ENCODE measurements at regions not wholly inside any gene's neighbourhood (a gene's known extent, or its start where the extent isn't known, plus 50 kb on each side); places are given as distances from the start of the nearest gene placed in this dataset.
A peak's percentile ranks its signal among the peaks of the same experiment; 100 is the strongest.

DNA sequence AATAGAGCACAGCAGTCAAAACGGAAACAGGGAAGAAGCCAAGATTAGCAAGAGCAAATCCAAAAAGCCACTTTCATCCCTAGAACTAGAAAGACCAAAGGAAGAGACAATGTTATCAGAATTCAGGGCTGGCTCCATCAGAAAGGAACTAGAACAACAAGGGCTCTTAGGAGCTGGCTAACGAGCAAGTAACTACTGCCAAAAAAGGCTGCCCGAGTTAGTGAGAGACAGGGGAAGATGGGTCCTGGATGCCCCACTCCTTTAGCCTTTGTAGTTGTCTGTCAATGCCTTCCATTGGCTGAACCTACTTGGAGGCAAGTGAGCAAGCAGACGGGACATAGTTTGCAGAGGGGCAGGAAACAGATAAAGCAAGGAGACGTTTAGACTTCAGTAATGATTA lies 240.4 kb downstream of the KLF12 start:
- no peak for DNase-seq

DNA sequence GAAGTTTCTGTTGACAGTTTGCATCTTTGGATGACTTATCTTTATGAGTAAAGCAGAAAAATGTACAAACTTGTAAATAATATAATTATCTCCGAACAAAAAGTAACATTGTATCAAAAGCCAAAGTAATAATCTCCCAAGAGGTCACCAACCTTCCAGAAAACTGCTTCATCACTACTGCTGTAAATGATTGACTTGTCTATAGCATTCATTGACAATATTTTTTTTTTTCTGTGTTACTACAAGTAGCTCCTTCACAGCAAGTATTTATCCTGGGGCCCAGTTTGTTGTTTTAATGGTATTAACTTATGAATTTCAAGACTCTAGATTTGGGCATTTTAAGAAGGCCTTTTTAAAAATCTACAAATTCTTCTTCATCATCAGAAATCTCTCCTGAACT lies 242.4 kb downstream of the KLF12 start:
- DNase-seq = no peak

DNA sequence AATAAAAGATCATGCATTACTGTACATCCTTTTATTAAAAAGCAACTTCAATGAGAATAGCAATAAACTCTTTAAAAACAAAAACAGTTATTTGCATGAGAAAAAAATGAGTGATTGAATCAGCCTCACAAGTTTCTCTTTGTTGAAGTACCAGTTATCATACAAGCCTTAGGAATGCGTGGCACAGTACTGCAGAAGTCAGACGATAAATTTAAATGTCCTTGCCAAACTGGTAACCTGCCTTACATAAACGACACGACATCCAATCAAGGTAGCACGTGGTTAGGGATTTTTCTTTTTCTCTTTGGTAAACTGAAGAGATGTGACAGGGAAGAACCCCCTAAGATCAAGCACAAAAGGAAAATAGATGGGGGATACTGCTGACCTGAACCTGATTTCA lies 251.0 kb downstream of the KLF12 start:
- no peak for DNase-seq

DNA sequence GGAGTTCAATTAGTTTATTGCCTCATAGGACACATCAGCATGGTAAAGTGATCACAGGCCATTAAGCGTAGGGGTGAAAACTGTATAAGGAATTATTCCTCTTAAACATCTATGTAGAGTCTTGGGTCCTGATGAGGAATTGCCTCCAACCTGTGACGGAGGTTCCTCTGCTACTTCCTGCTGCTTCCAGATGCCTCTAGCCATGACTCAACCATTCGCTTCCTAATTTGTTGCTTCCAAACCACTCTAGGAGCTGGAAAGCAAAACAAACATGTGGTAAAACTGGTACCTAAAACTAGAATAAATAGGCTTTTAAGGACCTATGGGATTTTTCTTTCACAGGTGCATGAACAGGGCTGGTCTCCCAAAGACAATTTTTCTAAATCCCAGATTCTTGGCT lies 253.8 kb downstream of the KLF12 start:
- DNase-seq = no peak

DNA sequence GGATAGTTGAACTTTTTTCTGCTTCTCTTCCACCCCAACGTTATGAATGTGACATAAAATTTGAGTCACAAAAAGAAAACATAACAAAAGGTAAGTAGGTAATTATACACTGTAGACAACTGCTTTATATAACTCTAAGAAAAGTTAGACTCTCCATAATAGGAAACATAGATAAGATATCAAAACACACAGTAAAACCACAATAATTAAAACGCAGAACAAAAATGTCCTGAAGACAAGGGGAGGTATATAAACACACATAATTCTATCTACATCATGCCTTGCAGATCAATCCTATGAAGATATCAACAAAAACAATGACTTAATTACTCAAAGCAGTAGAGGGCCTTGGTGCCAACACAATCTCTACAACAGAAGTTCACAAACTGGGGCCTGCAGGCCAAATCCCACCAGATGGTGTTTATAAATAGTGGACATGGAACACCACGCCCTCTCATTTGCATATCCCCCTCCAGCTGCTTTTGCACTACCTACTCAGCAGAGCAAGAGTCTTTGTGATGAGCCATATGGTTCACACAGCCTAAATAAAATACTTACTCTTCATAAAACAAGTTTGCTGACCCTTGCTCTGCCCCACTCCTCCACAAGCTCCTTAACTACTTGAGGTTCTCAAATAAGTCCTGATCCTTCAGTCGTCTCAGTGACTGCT lies 254.7 kb downstream of the KLF12 start:
- DNase-seq = peak; percentile 54

DNA sequence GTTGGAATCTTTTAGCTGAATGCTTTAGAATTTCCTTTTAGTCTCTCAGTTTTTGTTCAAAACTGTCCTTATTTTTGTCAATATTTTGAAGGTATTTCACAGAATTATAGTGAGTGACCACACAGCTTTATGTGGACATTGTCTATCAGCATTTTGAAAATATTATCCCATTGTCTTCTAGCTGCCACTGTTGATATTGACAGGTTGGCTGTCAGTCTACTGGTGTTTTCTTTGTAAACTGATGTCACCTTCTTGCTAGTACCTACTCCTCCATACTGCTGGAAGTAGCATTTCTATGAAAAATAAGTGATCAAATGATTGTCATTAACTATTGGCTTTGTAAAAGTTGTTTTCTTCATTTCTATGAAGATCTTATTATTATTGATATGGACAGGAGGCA lies 256.8 kb downstream of the KLF12 start:
- DNase-seq = no peak

DNA sequence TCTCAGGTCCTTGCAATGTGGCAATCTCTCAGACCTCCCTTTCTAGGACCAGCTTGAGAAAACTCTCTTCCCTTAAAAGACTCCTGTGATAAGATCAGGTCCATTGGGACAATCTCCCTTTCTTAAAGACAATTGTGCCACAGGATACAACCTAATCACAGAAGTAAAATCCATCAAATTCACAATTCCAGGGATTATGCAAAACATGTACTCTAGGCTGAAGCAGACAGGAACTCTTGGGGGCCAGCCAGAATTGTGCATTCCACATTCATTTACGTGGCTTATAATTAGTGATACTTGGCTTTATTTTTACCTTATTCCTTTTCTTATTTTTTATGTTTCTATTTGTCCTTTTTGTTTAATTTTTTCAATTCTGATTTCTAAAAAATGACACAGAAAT lies 257.9 kb downstream of the KLF12 start:
- no peak for DNase-seq

DNA sequence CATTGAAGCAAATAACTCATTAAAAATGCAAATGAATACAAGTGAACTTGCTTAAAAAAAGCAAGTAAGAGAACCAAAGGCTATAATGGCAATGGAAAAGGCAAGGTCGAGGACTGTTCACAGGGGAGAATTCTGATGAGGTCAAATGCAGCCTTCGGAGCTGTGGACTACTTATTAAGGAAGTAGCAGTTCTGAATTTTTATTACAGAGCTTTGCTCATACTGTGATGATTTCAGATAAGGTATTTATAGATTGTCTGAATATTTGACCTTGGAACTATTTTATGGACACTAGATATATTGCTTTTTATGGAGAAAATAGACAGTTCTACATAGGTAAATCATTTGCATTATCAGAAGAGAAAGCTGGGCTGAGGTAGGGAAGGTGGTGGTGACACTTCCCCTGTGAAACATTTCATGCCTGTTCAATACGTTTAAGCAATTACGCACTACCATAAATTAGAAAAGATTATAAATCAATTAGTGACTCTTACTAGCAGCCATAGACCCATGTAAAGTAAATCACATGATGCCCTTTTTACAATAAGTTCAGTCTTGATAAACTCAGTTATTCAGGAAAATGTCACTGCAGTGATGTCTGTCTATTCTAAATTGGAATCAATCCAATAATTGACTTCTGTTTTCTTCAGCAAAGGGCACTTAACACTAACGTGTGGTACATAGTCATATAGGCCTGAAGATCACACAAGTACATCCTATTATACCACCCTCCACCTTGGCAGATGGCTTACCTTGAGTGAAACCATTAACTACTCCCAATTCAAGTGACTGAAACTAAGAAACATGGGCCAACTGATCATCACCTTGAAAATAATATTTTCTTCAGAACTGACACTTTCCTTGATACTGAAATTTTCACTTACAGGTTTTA lies 260.0 kb downstream of the KLF12 start:
- DNase-seq = no peak

DNA sequence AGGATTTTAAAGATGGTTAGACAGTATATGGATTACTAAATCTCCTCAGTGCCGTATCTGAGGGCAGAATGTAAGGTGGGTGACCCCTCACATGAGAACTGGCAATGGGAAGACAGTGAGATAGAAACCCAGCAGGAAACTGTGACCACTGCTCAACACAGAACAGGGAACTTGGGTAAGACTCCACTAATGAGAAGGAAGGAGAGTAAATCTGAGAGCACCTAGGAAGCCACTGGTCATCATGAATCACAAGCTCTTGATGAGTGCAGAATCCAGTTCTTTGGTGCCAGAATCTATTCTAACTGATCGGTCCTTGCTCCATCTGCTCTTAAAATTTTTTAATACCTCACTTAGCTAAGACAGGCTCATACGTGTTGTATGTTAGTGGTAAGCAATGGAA lies 261.8 kb downstream of the KLF12 start:
- no peak for DNase-seq

DNA sequence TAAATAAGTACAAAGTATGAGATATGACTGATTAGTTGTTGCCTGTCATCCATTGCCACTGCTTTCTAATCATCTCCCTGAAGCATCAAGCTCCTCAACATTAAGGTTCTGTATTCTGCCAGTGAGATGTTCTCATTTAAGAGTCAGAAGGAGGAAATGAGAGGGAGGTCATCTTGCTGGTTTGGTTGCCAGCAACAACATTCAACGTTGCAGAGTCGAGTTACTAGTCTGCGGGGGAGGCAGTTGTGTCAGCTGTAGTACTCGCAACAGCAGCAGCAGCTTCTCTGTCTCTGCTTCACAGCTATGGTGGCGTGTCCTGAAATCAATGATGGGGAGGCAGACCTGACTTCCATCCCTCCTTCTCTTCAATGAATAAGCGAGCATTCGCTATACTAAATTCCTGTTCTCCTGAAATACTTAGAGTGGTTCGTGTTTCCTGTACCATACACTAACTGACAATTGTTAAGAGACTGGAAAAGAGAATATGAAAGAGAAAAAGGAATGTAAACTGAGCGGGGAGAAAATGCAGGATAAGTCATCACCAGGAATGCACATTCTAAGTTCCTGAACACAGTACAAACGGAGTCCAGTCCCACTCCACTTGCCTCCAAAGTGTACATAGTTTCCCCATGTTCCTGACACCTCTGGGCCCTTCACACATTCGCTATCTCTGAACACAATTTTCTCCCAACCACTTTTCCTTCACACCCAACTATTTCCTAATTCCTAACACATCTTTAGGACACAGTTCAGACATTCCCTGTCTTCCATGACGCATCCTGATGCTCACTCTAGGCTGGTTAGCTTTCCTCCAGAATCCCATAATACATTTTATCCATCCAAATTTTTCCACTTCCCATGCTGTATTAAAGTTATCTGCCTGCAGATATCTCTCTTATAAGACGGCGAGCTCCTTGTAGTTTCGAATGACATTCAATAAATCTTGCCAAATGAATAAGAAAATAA lies 263.0 kb downstream of the KLF12 start:
- peak; percentile 25 for DNase-seq

DNA sequence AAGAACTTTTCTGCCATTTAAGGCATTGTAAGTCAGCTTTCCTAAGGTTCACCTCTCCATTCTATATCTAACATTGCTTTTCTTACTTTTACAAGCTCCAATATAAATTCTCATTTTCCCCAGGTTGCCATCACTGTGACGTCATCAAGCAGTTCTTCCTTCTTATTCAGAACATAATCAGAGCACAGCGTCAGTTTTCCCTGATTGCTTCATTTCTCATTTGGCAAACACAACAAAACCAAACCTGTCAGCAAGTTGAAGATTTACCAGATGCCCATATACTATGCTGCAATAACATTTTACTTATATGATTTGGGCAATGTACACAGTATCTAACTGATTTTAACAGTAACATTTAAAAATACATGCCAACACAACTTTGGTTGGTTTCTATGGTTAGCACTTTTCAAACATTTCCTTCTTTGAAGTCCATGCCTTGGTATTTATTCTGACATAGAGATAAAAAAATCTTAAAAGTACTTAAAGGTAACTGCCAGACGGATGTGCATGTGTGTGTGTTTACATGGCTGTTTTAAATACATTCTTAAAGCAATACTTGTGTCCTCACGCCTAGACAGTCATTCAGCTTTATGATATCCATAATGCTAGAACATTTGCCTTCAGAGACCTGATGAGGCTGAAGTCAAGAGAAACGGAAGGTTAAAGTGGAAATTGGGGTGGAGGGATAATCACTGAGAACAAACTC lies 264.0 kb downstream of the KLF12 start:
- peak; percentile 21 for DNase-seq

DNA sequence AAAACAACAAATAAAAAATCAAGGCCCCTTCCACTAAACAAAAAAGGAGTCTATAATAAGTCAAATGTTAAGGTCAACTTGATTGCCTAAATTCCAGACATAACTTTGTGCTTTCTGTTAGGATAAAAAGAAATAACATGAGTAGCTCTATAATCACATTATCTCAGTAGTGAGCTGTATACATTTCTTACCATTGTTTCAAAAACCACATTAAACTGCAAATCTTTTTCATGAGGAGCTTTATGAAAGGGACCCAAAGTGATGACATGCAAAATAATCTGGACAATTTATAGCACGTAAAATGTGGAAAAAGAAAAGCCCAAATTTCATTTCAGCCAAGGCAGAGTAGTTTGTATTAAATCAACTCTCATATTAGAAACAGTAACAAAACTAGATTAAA lies 269.2 kb downstream of the KLF12 start:
- DNase-seq = no peak

DNA sequence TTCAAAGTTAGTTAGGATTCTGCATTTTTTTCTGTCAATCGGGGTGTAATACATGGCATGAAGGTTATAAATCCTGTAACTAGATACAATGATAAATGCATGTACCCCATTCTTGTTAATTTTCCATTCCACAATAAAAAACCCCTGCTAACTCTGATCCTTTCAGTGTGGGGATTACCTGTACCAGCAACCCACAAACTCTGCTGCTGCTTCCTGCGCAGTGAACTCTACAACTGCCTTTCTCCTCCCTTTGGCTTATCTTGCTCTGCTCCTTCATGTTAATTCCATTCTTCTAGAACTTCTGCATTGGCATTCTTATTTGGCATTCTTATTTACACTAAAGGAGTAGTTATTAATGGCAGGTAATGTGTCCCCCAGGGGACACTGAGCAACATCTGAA lies 273.1 kb downstream of the KLF12 start:
- DNase-seq = no peak

DNA sequence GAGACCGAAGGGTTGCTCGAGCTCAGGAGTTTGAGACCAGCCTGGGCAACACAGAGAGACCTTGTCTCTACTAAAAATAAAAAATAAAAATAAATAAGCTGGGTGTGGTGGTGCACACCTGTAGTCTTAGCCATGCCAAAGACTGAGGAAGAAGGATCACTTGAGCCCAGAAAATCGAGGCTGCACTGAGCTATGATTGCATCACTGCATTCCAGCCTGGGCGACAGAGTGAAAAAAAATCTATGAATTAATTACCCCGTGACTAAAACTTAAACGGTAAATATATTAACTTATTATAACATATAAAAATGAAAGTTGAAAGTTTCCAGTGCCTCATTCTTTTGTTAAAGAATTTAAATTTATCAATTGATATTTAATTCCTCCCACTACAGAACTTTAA lies 273.7 kb downstream of the KLF12 start:
- DNase-seq = no peak

DNA sequence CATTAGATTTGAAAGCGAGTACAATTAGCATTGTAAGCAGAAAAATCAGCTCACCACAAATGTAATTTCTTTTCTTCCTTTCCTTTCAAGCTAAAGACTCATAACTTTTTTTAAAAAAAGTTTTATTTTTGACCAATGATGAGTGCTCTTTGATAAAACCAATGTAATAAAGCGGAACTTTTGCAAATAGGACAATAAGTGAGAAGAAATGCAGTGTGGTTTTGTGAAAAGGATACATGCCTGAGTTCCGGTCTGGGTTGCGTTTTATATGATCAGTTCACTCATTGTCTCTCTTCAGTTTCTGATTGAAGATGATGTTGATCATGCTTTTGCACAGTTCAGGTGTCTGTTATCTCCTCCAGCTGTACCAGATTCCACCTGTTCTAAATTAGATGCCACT lies 274.4 kb downstream of the KLF12 start:
- no peak for DNase-seq

DNA sequence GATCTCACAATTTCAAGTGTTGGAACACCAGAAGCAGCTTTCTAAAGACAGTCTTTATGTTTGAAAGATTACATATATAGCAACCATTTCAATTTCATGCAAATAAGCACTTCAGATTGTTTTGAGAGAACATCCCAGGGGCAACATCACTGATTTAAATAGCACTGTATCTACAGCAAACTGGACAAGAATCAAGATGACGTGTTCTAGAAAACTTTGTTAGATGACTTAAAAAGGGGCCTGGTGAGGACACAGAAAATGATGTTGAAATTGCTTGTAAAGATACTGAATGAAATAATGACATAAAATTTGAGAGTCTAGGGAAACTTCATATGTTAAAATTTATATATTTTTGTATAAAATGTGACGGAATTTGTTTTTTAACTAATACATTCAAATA lies 277.1 kb downstream of the KLF12 start:
- peak; percentile 60 for DNase-seq

DNA sequence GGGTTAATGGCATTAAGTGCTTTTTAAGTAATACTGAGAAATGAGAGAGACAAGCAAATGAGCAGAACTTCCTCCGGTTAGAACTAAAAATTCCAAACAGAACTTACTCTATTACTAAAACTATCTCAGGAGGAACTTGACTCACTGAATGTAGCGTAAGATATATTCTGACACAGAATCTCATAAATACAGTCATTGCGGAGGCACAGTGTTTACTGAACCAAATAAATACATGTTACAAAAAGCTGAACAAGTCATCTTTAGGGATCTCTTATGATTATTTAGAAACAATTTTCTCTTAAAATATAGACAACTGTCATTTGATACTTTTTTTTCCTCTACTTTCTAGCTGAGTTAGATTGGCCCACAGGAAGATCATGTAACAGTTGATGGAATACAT lies 283.1 kb downstream of the KLF12 start:
- DNase-seq = no peak

DNA sequence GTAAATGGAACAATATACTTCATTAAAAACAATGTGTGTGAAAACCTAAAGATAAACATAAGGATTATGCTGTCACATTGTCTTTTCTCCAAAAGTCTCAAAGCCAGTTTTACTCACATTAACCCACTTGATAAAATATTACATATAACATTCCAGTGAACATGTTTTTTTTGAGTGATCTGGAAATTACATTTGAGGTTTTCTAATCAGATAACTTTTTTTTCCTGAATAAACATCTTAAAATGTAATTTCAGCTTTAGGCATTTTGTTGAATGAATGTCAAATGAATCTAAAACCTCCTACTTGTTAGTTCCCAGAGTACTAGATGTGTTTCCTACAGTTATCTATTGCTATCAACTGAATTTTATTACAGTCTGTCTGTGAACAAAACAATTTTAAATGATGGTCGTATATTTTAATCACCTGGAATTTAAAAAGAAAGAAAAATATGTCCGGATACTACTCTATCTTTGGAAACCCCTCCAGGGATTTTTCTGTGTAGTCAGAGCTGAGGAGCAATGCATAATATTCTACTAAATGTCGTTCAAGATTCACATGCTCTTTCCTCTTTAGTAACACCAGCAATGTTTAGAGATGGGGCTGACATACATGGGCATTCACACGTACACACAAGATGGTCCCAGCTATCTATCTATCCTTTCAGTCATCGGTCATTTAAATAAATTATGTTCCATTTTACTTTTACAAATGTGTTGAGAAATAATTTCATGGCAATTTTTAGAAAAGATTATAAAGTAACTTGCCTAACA lies 283.9 kb downstream of the KLF12 start:
- no peak for DNase-seq

DNA sequence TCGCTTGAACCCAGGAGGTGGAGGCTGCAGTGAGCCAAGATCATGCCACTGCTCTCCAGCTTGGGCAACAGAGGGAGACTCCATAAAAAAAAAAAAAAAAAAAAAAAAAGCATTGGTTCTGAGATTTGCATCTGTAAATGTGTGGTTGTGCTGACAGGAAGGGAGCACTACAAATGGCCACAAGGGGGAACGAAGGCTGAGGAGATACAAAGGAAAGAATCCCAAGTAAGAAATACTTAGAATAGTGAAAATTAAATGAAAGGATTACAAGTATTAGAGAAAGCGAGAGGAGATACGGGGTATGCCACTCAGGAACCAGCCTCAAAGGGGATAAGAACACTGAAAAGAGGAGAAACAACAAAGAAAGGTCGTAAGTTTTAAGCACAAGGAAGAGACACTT lies 284.9 kb downstream of the KLF12 start:
- DNase-seq = no peak

DNA sequence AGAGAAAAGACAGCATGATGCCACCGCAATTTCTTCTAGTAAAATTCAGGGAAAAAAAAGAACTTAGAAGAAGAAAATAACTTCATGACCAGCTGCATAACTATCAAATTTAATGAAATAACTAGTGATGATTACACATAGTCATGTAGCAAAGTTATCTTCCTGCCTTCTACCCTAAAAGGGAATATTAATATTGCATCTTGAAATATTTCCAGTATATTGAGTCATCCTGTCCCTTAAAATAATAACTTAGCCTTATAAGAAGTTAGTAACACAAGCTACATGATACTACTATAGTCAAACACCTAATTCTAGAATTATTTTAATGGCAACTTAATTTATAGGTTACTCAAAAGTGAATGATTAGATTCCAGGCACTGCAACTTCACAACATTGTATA lies 289.2 kb downstream of the KLF12 start:
- no peak for DNase-seq

DNA sequence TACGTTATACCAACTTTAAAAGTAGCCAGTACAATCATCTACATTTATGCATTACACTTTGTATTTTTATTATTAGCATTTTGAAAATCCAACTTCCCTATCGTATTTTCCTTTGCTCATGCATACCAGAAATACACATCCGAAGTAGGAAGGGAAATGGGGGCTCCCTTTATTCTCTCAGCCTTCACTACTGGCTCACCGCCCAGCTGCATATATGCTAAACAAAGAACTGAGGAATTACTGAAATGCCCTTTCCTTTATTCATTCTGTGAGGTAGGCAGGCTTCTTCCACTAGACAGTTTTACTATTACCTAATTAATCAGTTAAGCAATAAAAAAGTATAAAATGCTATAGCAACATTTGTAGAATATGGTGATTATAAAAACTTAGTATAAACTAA lies 291.6 kb downstream of the KLF12 start:
- DNase-seq = no peak
